Kidney (tissue), 13 donors: ENCODE measurements at regions not wholly inside any gene's neighbourhood (a gene's known extent, or its start where the extent isn't known, plus 50 kb on each side); places are given as distances from the start of the nearest gene placed in this dataset.

Experiments
- DNase-seq, 5 donors: peaks; one replicate each; pipeline ENCODE4 v3.0.0-alpha.2; 2013 to 2020
- FAIRE-seq: peaks from 2 replicates; lab custom pipeline; 2012; peaks lifted over from hg19 to GRCh38; lab: Jason Lieb, UNC
- H3K27ac ChIP-seq, 2 donors: one replicate each; pipeline ENCODE4 v1.7.0; 2013; ENCODE audit warnings: low read depth in 2 of 2, low read length in 2 of 2, inconsistent platforms in 1 of 2
- H3K27me3 ChIP-seq: one replicate; pipeline ENCODE4 v1.7.1; 2013; ENCODE audit warnings: low read length, inconsistent platforms; ENCODE audit not compliant: control insufficient read depth, insufficient read depth
- H3K36me3 ChIP-seq, 3 donors: one replicate each; pipeline versions ENCODE4 v1.7.0 to v1.7.1; 2013; ENCODE audit warnings: low read length in 3 of 3, control low read depth in 1 of 3, inconsistent platforms in 1 of 3; ENCODE audit not compliant: insufficient read depth in 3 of 3, control insufficient read depth in 2 of 3
- H3K4me1 ChIP-seq, 3 donors: one replicate each; pipeline versions ENCODE4 v1.7.0 to v1.7.1; 2013; ENCODE audit warnings: low read length in 3 of 3, inconsistent platforms in 1 of 3, low read depth in 1 of 3; ENCODE audit not compliant: control insufficient read depth in 2 of 3, insufficient read depth in 2 of 3
- H3K4me3 ChIP-seq, 3 donors: one replicate each; pipeline versions ENCODE4 v1.7.0 to v1.8.1; 2013; ENCODE audit warnings: low read length in 3 of 3, control low read depth in 1 of 3, inconsistent platforms in 1 of 3
- H3K9ac ChIP-seq, 3 donors: one replicate each; pipeline versions ENCODE4 v1.7.0 to v1.7.1; 2013; ENCODE audit warnings: low read length in 3 of 3, control low read depth in 1 of 3, inconsistent platforms in 1 of 3
- H3K9me3 ChIP-seq, 3 donors: one replicate each; pipeline versions ENCODE4 v1.7.0 to v1.7.1; 2013; ENCODE audit warnings: low read length in 3 of 3, control low read depth in 1 of 3, inconsistent platforms in 1 of 3; ENCODE audit not compliant: control insufficient read depth in 2 of 3, insufficient read depth in 1 of 3
- intact Hi-C: fragments of 100-400 bp; cut with DNase I; formaldehyde crosslinking; loops from one replicate; pipeline ENCODE4 v1.11.1; 2022
- TF ChIP-seq, protein P1 (sequence below): IDR thresholded peaks from 3 replicates; pipeline ENCODE4 v1.5.1; 2012; ENCODE audit warnings: mild to moderate bottlenecking, moderate library complexity, borderline replicate concordance; ENCODE audit not compliant: insufficient read depth; ENCODE audit errors: extremely low read depth
- donor health status: control.
- donor health status: control.
- donor health status: control.
- donor health status: control.
- donor health status: control.
- donor health status: DM: yes; HTN: yes; CAD: no.
- donor health status: Normal renal cell carcinoma (clear cell type).

DNA sequence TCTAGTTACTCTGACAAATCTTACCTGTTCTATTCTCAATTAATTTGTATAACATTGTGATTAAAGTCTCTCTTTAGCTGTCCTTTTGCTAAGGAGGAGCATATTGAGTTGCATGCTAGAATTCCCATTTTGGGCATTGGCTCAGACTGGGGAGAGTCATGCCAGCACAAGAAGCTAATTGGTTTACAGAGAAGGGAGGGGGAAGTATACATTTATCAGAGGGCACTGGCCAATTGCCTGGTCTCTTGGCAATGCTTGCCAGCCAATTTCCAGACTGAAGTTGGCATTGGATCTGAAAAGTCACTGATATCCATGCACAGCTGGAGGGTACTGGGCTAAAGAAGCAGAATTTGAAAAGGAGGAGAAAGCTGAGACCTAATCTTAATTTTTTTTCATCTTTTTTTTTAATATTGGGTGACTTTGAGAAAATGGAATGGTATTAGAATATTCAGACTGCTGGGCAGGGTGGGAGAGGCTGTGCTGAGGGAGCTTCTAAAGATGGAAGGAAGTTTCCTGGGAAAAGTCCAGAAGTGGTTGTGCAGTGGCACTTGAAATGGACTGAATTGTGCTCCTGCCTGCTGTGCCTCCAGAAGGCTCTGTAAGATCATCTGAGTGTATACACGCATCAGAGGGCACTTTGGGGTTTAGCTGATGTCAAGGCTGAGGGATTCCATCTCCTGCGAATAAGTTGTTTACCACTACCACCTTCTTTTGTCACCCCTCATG is 365.2 kb upstream of the DPH6 start:
- Histone ChIP-seq H3K36me3 (no peaks in the 10 kb centered on the region), H3K4me3 (no peak overlapping the region), H3K4me1 (no peaks in the 10 kb centered on the region), H3K9ac (no peak overlapping the region), H3K27me3 (no peaks in the 10 kb centered on the region), H3K27ac (no peak overlapping the region), H3K9me3 (no peaks in the 10 kb centered on the region)
- FAIRE-seq (no peak), DNase-seq (no peak)
- intact Hi-C loops, result no loop called here
- TF ChIP-seq, protein P1, sequence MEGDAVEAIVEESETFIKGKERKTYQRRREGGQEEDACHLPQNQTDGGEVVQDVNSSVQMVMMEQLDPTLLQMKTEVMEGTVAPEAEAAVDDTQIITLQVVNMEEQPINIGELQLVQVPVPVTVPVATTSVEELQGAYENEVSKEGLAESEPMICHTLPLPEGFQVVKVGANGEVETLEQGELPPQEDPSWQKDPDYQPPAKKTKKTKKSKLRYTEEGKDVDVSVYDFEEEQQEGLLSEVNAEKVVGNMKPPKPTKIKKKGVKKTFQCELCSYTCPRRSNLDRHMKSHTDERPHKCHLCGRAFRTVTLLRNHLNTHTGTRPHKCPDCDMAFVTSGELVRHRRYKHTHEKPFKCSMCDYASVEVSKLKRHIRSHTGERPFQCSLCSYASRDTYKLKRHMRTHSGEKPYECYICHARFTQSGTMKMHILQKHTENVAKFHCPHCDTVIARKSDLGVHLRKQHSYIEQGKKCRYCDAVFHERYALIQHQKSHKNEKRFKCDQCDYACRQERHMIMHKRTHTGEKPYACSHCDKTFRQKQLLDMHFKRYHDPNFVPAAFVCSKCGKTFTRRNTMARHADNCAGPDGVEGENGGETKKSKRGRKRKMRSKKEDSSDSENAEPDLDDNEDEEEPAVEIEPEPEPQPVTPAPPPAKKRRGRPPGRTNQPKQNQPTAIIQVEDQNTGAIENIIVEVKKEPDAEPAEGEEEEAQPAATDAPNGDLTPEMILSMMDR, result no peak

DNA sequence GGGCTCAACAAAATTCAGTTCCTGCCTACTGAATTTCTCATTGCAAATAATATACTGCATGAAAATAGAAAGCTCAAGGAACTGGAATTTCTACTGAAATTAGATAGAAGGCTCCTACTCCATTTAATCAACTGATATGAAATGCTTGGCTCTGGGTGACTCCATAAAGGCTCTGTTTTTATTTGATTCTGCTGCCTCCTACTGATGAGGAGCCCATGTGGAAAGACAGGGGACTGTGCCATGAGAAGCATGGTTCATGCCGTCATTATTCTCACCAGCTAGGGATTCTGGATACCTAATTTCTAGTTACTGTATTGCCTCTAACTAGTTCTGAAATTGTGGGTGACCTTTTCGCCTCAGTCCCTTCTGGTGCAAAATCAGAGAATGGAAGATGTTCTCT is 366.2 kb upstream of the DPH6 start:
- DNase-seq, result peak in 1 of 5 donors; percentile 8
- Histone ChIP-seq H3K9me3 (no peaks in the 10 kb centered on the region), H3K4me3 (no peak overlapping the region), H3K4me1 (no peaks in the 10 kb centered on the region), H3K36me3 (no peaks in the 10 kb centered on the region), H3K27me3 (no peaks in the 10 kb centered on the region), H3K27ac (no peak overlapping the region), H3K9ac (no peak overlapping the region)
- FAIRE-seq, result no peak
- intact Hi-C loops, result no loop called here
- TF ChIP-seq, protein P1, result no peak

DNA sequence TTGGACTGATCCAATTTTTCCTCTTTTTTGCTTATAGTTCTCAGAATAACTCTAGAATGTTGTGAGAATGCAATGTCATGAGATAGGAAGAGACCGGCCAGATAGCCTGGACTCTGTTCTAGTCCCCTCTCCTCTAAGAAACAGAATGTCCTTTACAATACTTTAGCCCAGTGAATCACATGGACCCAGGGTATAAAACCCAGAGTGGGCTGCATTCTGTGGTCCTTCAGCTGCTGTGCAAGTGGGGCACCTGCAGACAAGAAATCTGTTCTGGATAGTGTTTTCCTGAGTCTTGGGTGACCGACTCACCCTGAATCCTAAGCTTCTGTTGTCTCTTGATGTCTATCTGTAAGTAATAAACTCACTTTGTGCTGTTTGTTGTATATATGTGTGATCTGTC is 368.6 kb upstream of the DPH6 start:
- H3K27me3 ChIP-seq, result no peaks in the 10 kb centered on the region
- intact Hi-C loops, result no loop called here
- no peak overlapping the region for H3K9ac ChIP-seq
- H3K9me3 ChIP-seq, result no peaks in the 10 kb centered on the region
- H3K4me1 ChIP-seq, result no peaks in the 10 kb centered on the region
- no peaks in the 10 kb centered on the region for H3K36me3 ChIP-seq
- no peak for FAIRE-seq
- TF ChIP-seq, protein P1, result no peak
- no peak overlapping the region for H3K4me3 ChIP-seq
- H3K27ac ChIP-seq, result no peak overlapping the region
- DNase-seq, result no peak

DNA sequence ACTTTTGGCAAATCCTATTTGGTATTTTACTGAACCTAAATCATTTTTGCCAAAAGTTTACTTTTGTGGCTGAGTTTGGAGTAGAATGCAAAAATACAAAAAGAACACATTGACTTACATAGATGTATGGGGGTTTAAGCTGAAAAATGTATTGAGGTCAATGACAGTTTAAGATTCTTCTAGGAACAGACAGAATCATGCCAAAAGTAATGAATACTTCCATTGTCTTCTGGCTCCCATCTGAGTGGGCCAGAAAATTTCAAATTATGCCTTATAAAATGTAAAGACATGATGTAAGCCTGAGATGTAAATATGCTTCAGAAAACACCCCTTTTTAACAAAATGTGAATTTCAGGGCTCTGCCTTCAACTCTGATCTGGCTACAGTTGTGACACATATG is 375.1 kb upstream of the DPH6 start:
- FAIRE-seq (no peak), DNase-seq (no peak)
- Histone ChIP-seq H3K9me3 (no peaks in the 10 kb centered on the region), H3K4me1 (no peaks in the 10 kb centered on the region), H3K36me3 (no peaks in the 10 kb centered on the region), H3K4me3 (no peak overlapping the region), H3K27me3 (no peaks in the 10 kb centered on the region), H3K27ac (no peak overlapping the region), H3K9ac (no peak overlapping the region)
- TF ChIP-seq, protein P1, result no peak
- intact Hi-C loops, result no loop called here
